GM19452 (cell line): ENCODE measurements at regions not wholly inside any gene's neighbourhood (a gene's known extent, or its start where the extent isn't known, plus 50 kb on each side); places are given as distances from the start of the nearest gene placed in this dataset.

Source experiments
- ATAC-seq: cut with Tn5 transposase; IDR thresholded peaks from one replicate; pipeline ENCODE4 v1.9.1; 2021; ENCODE audit not compliant: unreplicated experiment

DNA sequence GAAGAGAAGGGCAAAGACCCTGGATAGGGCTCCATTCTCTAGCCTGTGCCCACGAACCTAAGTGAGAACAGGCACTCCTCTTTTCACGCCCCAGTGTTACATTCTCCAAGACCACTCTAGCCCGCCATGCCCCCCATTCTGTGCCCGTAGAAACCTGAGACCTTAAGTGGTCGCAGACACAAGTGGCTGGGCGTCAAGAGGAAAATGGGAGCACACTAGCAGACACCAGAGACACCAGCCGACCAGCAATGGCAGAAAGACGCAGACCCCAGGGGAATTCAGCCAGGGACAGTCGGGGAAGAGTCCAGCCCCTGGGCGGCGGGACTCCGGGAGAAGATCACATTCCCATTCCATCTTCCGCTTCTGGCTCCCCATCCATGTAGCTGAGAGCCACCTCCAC, 2027.9 kb downstream of the PCDH7 start:
- no peak for ATAC-seq

DNA sequence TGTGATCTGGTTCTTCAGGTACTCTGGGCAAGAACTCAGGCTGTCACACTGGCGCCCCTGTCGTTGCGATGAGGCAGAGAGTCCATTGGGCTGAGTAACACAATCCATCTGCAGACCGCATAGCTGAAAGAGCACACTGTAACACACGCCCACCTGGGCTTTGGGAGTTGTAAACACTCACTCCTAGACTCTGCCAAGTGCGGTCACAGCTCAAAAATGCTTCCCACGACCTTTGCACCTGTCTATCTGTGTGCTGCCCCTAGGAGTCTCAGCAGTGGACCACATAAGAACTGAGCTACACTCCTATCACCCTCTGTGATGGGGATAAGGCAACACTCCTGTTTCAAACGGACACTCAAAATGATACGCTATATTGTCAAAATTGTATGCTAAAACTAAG, 2028.3 kb downstream of the PCDH7 start:
- ATAC-seq: no peak

- ATAC-seq: no peak
Measured at GRCh38 chr4:32752962-32753361, 2032.8 kb downstream of the PCDH7 start.

DNA sequence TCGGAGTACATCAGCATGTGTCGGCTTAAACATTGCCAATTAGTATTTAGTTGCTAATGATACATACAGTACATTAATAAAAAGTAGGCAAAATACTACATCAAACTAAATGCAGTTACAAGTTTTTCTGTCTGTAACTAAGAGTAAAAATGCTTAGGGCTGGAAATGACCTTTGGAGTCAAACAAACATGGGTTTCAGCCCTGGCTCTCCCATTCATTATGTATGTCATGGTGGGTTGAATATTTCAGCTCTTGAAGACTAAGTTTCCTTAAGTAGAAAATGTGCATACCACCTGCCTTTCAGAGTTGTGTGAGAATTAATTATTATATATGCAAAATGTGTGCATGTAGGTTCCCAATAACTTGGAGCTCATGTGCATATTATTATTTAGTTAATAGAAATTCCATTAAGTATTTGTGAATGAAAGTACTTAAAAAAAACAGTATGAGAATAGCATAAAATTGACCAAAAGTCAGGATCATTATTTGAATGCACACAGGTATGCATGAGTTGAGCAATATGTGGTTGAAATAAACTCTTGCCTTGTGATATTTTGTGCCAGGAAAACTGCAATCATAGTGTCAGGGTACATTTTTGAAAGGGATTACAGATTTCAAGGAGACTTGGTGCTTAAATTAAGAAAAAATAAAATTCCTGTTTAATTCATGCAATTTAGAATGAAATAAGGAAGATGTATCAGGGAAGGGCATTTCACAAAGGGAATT, 2048.7 kb downstream of the PCDH7 start:
- ATAC-seq: no peak

GRCh38 chr4:32771491-32771890, 2051.3 kb downstream of the PCDH7 start:
- ATAC-seq: no peak

GRCh38 chr4:32775049-32775448, 2054.9 kb downstream of the PCDH7 start:
- no peak for ATAC-seq

DNA sequence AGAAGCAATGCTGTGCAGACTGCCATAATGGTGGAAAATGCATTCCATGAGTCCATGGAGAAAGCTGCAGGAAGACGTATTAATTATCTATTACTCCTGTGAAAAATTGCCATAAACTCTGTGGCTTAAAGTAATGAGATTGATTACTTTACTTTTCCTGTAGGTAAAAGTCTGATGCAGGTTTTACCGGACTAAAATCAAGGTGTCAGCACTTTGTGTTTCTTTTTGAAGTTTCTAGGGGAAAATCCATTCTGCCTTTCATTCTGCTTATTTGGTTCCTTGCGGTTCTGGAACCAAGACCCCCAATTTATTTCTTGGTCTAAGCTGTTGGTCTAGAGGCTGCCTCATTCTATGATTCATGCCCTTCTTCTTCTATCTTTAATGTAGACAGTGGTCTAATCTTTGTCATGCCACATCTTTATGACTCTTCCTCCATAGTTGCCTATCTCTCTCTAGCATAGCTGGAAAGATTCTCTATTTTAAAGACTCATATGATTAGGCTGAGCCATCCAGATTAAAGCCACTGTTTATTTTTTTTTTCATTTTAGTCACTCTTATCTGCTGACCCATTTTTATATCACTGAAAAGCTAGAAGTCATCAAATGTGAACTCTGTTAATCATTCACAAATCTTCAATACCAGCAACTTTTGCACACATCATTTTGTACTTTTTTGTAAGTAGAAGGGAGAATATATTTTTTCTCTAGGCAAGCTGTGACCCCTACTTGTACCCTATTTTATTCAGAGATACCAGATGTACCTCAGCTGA, 2056.4 kb downstream of the PCDH7 start:
- no peak for ATAC-seq

GRCh38 chr4:32778025-32778424, 2057.9 kb downstream of the PCDH7 start:
- ATAC-seq: no peak

DNA sequence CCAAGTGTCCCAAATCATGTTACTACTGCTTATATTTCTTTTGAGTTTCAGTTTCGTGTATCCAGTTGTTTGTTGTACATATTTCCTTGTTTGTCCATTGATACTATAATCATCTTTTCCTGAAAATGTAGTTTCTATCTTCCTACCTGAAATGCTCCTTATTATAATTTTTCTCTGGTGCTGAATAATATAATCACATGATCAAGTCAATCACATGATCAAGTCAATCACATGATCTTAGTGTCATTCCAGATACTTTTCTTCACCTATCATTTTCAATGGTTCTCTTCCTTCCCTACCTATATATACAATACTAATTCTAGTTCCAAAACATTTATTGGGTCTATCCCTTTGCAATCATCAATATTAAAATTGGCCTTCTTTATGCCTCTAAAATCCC, 2058.8 kb downstream of the PCDH7 start:
- no peak for ATAC-seq

GRCh38 chr4:32789026-32789608, 2068.9 kb downstream of the PCDH7 start:
- no peak for ATAC-seq

GRCh38 chr4:32790803-32791202, 2070.6 kb downstream of the PCDH7 start:
- no peak for ATAC-seq

GRCh38 chr4:32798471-32799159, 2078.4 kb downstream of the PCDH7 start:
- ATAC-seq: no peak

GRCh38 chr4:32824336-32824735, 2104.2 kb downstream of the PCDH7 start:
- no peak for ATAC-seq

DNA sequence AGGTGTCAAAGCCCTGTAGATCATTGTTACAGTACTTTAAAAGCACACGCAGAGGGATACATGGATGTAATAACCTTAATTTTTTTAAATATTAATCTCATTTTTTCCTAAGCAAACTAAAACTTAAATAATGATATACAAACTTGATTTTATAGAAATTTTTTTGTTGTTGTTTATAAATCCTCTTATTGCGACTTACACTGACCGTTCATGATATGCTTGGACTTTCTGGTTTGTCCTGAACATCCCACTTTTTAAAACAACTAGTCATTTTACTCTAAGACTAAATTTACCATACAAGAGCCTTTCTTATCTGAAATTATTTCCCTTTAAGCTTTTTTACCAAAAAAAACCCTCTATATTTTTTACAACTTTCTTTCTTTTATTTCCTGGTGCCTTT, 2106.0 kb downstream of the PCDH7 start:
- no peak for ATAC-seq

DNA sequence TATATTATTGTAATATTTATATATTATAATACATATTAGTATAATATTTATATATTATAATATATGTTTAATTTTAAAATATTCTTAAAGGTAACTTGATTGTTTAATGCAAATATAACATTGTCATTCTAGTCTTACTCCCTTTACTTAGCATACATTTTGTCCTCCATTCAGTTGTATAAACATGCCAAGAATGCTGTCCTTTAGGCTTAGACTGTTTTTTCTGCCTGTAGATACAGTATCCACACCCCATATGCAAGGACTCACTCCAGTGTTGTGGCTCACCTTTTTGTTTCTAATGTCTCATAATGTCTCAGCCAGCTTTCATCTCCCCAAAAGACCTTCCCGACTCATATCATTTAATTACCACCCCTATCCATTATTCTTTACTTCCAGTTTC, 2110.0 kb downstream of the PCDH7 start:
- no peak for ATAC-seq

- no peak for ATAC-seq
Measured at GRCh38 chr4:32831104-32831503, 2110.9 kb downstream of the PCDH7 start.

DNA sequence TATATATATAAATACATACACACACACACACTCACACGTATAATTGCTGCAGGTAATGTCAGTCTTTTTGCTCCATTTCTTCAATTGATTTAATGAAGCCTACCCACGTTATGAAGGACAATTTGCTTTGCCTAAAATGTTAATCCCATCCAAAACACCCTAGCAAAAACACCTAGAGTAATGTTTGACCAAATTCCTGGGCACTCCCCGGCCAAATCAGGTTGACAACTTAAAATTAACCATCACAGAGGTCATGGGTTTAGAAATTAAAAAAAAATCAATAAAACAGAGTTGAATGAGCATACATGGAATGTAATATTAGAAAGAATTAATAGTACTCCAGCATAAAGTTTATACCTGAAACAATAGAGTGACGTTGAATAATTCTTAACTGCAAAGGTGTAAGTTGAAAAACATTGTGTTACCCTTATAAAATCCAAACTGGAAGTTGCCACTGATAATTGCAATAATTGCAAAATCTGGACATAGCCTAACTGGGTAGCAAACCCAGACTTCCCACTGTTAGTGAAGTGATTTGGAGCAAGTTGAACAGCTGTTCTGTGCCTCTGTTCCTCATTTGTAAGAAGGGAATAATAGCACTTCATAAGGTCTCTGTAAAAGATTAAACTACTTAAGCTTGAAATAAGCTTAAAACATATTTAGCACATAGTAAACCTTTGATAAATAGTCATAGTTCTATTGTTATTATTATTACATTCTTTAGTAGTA, 2120.5 kb downstream of the PCDH7 start:
- no peak for ATAC-seq

- ATAC-seq: no peak
Measured at GRCh38 chr4:32841217-32841616, 2121.0 kb downstream of the PCDH7 start.

DNA sequence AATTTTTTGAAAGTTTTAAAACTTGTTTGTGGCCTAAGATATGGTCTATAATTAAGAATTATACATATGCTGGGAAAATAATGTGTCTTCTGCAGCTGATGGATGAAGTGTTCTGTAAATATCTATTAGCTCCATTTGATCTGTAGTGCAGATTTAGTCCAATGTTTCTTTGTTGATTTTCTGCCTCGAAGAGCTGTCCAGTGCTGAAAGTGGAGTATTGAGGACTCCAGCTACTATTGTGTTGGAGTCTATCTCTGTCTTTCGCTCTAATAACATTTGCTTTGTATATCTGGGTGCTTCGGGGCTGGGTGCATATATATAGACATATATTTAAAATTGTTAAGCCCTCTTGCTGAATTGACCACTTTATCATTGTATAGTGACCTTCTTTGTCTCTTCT, 2127.3 kb downstream of the PCDH7 start:
- no peak for ATAC-seq

- ATAC-seq: no peak
Measured at GRCh38 chr4:32855622-32856021, 2135.5 kb downstream of the PCDH7 start.

DNA sequence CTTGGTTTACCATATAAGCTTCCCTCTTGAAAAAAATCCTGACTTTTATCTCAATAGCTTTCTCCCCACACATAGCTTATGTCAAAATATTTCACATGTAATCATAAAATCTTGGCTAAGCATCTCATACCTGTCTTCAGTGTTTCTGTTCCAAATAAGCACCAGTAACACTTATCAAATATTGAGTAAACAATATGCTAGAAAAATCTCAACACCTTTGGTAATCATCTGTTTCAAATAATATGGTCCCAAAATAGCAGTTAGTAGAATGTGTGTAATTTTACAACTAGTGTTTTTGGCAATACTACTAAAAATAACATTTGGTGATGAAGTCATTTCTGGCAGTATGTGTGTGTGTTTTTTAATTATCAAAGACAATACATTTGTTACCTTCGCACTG, 2138.2 kb downstream of the PCDH7 start:
- no peak for ATAC-seq
